K562 (cell line): ENCODE measurements at regions not wholly inside any gene's neighbourhood (a gene's known extent, or its start where the extent isn't known, plus 50 kb on each side); places are given as distances from the start of the nearest gene placed in this dataset.

Experiments used
- ATAC-seq: fragments of 200-7000 bp; cut with Tn5 transposase; 3 replicates; pipeline ENCODE4 v1.9.1; 2020; ENCODE audit warnings: moderate library complexity
- BruUV-seq: library from RNA; stranded (reverse); fragments of 400-500 nt; replicated peaks from 2 replicates; lab custom pipeline; 2021; lab: Mats Ljungman, UMichigan
- CTCF ChIA-PET: fragments of 300-600 bp; formaldehyde crosslinking; extraction: SDS; loops from one replicate; lab custom pipeline; 2021; ENCODE audit warnings: low intra/inter-chr PET ratio; lab: Yijun Ruan, JAX
- POLR2A ChIA-PET: fragments of 300-600, 350-650 bp; sonication (Branson Sonifier 250); formaldehyde crosslinking; extraction: SDS; loops from one replicate; lab custom pipeline; 2021; ENCODE audit warnings: antibody characterized with exemption, inconsistent platforms; lab: Yijun Ruan, JAX
- DNase-seq, 4 experiments: peaks; one replicate each; pipeline versions ENCODE4 v3.0.0 to v3.0.0-alpha.2; 2011 to 2018; ENCODE audit warnings: low spot score in 3 of 4, mixed read lengths in 3 of 4; ENCODE audit errors: extremely low read depth in 1 of 4
- FAIRE-seq: peaks from 2 replicates; lab custom pipeline; 2011; peaks lifted over from hg19 to GRCh38; lab: Jason Lieb, UNC
- H2AFZ ChIP-seq: 2 replicates; pipeline ENCODE4 v1.6.0; 2011; ENCODE audit warnings: low read depth, low read length, control low read depth, inconsistent platforms
- H3K27ac ChIP-seq: fragments of 200-600 bp; 3 replicates; pipeline ENCODE4 v1.8.0; 2011; ENCODE audit warnings: low read depth, mild to moderate bottlenecking, control low read depth, inconsistent platforms, low read length, moderate library complexity, mixed read lengths; ENCODE audit errors: extremely low read depth
- H3K27me3 ChIP-seq, 2 experiments: fragments of 300-600 bp in 1 of 2; 2 replicates in 1 of 2; 3 replicates in 1 of 2; pipeline versions ENCODE4 v1.6.0 to v1.8.0; 2011; ENCODE audit warnings: inconsistent platforms in 2 of 2, low read length in 2 of 2, mild to moderate bottlenecking in 1 of 2, mixed read lengths in 1 of 2, moderate library complexity in 1 of 2; ENCODE audit not compliant: control insufficient read depth in 2 of 2, insufficient read depth in 2 of 2
- H3K36me3 ChIP-seq: fragments of 300-600 bp; 3 replicates; pipeline ENCODE4 v1.8.0; 2011; ENCODE audit warnings: mild to moderate bottlenecking, low read length, inconsistent platforms; ENCODE audit not compliant: control insufficient read depth, insufficient read depth
- H3K4me1 ChIP-seq, 2 experiments: fragments of 200-600 bp in 1 of 2; replicated peaks in 1 of 2; 2 replicates in 1 of 2; 3 replicates in 1 of 2; pipeline versions ENCODE4 v1.5.1 to v1.8.0; 2011; ENCODE audit warnings: inconsistent platforms in 2 of 2, low read length in 2 of 2, mild to moderate bottlenecking in 1 of 2, mixed read lengths in 1 of 2, moderate library complexity in 1 of 2; ENCODE audit not compliant: control insufficient read depth in 2 of 2, insufficient read depth in 2 of 2
- H3K4me2 ChIP-seq: 2 replicates; pipeline ENCODE4 v1.6.1; 2011; ENCODE audit warnings: low read length, control low read depth, inconsistent platforms, mixed read lengths; ENCODE audit not compliant: insufficient read depth
- H3K4me3 ChIP-seq: fragments of 200-600 bp; sonication (generic), shearing (Covaris generic); 2 replicates; pipeline ENCODE4 v1.5.1; 2016; ENCODE audit warnings: control low read depth, inconsistent platforms
- H3K79me2 ChIP-seq: fragments of 200-600 bp; 3 replicates; pipeline ENCODE4 v1.8.0; 2011; ENCODE audit warnings: low read length, inconsistent platforms; ENCODE audit not compliant: control insufficient read depth, insufficient read depth
- H3K9ac ChIP-seq, 2 experiments: 2 replicates each; pipeline versions ENCODE4 v1.6.0 to v1.6.1; 2011; ENCODE audit warnings: low read depth in 2 of 2, low read length in 2 of 2, control low read depth in 1 of 2, inconsistent platforms in 1 of 2, mild to moderate bottlenecking in 1 of 2, mixed read lengths in 1 of 2; ENCODE audit not compliant: insufficient read depth in 1 of 2
- H3K9me1 ChIP-seq: one replicate; pipeline ENCODE4 v1.6.0; 2011; ENCODE audit warnings: inconsistent platforms, mild to moderate bottlenecking, low read length, moderate library complexity; ENCODE audit not compliant: control insufficient read depth, insufficient read depth
- H3K9me3 ChIP-seq: replicated peaks from 2 replicates; pipeline ENCODE4 v1.5.1; 2011; ENCODE audit warnings: low read depth, low read length, inconsistent platforms; ENCODE audit not compliant: control insufficient read depth, insufficient read depth
- H4K20me1 ChIP-seq: replicated peaks from 2 replicates; pipeline ENCODE4 v1.6.1; 2011; ENCODE audit warnings: low read length, inconsistent platforms, mixed read lengths; ENCODE audit not compliant: control insufficient read depth, insufficient read depth
- CHAMP1 ChIP-seq: fragments of 450-650 bp; IDR thresholded peaks from 2 replicates; pipeline ENCODE4 v1.6.1; 2016; ENCODE audit warnings: mild to moderate bottlenecking
- CHD4 ChIP-seq: fragments of 200-600 bp; sonication (generic); IDR thresholded peaks from 3 replicates; pipeline ENCODE4 v1.6.1; 2012; ENCODE audit warnings: low read depth, mild to moderate bottlenecking, mixed read lengths, low read length, inconsistent platforms; ENCODE audit not compliant: insufficient read depth, insufficient replicate concordance, poor library complexity, severe bottlenecking
- MBD2 ChIP-seq: sonication (generic); IDR thresholded peaks from 2 replicates; pipeline ENCODE4 v1.6.1; 2016; ENCODE audit warnings: low read depth, borderline replicate concordance
- MCM3 ChIP-seq: fragments of 450-650 bp; IDR thresholded peaks from 2 replicates; pipeline ENCODE4 v1.6.1; 2016
- MECOM ChIP-seq: fragments of 250-450 bp; sonication (Bioruptor Pico); IDR thresholded peaks from 2 replicates; pipeline ENCODE4 v1.8.0; 2022; ENCODE audit warnings: inconsistent platforms
- POU5F1 ChIP-seq: fragments of 150-350 bp; IDR thresholded peaks from 2 replicates; pipeline ENCODE4 v1.6.1; 2014; ENCODE audit warnings: borderline replicate concordance, low read length, low read depth, mild to moderate bottlenecking; ENCODE audit not compliant: partially characterized antibody
- PPARD ChIP-seq: fragments of 250-450 bp; sonication (Bioruptor Pico); IDR thresholded peaks from 2 replicates; pipeline ENCODE4 v1.8.0; 2022; ENCODE audit warnings: inconsistent platforms, mild to moderate bottlenecking, moderate library complexity
- SMARCE1 ChIP-seq: fragments of 450-650 bp; IDR thresholded peaks from 2 replicates; pipeline ENCODE4 v1.7.1; 2016; ENCODE audit warnings: mild to moderate bottlenecking
- TBL1XR1 ChIP-seq, 2 experiments: IDR thresholded peaks; 2 replicates each; pipeline ENCODE4 v1.6.1; 2012; ENCODE audit warnings: improper control_type of control experiment in 2 of 2, low read length in 2 of 2, mild to moderate bottlenecking in 1 of 2
- YBX1 ChIP-seq: fragments of 450-650 bp; IDR thresholded peaks from 2 replicates; pipeline ENCODE4 v1.7.1; 2016; ENCODE audit warnings: mild to moderate bottlenecking
- ZBTB2 ChIP-seq: fragments of 450-650 bp; IDR thresholded peaks from 2 replicates; pipeline ENCODE4 v1.6.1; 2016; ENCODE audit warnings: antibody characterized with exemption
- ZBTB34 ChIP-seq: fragments of 250-450 bp; sonication (Bioruptor Pico); IDR thresholded peaks from 2 replicates; pipeline ENCODE4 v1.8.0; 2021; ENCODE audit warnings: mild to moderate bottlenecking, moderate library complexity
- ZEB2 ChIP-seq: fragments of 450-650 bp; IDR thresholded peaks from 2 replicates; pipeline ENCODE4 v1.6.1; 2016
- ZNF143 ChIP-seq: sonication (generic); formaldehyde crosslinking; IDR thresholded peaks from 2 replicates; pipeline ENCODE4 v1.9.0; 2022; ENCODE audit warnings: mild to moderate bottlenecking, missing genetic modification reagents
- ZNF347 ChIP-seq: fragments of 450-650 bp; formaldehyde crosslinking; IDR thresholded peaks from 2 replicates; pipeline ENCODE4 v1.4.0; 2020; ENCODE audit warnings: low read depth, mild to moderate bottlenecking, moderate library complexity
- ZNF717 ChIP-seq: fragments of 250-450 bp; sonication (Bioruptor Pico); IDR thresholded peaks from 2 replicates; pipeline ENCODE4 v1.5.0; 2021
- WGBS: fragments of 100-300 bp; shearing (Covaris generic); methylation state at CpG from one replicate; pipeline ENCODE4 v1.1.6; 2016; ENCODE audit warnings: low coverage, mixed read lengths; ENCODE audit not compliant: insufficient coverage; ENCODE audit errors: missing lambda C conversion rate; 5-methylcytosine and 5-hydroxymethylcytosine counted together
- in situ Hi-C: fragments of 300-500 bp; cut with MboI; formaldehyde crosslinking; loops from 4 replicates; pipeline ENCODE4 v1.15.0; 2018; ENCODE audit warnings: inconsistent platforms, mixed read lengths
- intact Hi-C: fragments of 100-400 bp; cut with micrococcal nuclease; formaldehyde crosslinking; loops from 2 replicates; pipeline ENCODE4 v1.14.2; 2022
- TF ChIP-seq, protein P1 (sequence below), 3 experiments: fragments of 200-800 bp in 1 of 3; sonication (Bioruptor generic) in 1 of 3; sonication (generic) in 1 of 3; formaldehyde crosslinking in 1 of 3; IDR thresholded peaks; 2 replicates each; pipeline versions ENCODE4 v1.6.1 to v1.8.0; 2016 to 2022; ENCODE audit warnings: mild to moderate bottlenecking in 2 of 3, missing compliant biosample characterization in 2 of 3, missing genetic modification characterization in 2 of 3, missing genetic modification reagents in 1 of 3

- POLR2A ChIA-PET, result no interaction called here
- CTCF ChIA-PET, result no interaction called here
- Histone ChIP-seq H3K36me3 (no peaks in the 10 kb centered on the region), H3K4me2 (no peak overlapping the region), H3K9me1 (no peaks in the 10 kb centered on the region), H3K79me2 (no peaks in the 10 kb centered on the region), H4K20me1 (no peaks in the 10 kb centered on the region), H3K27me3 (no peaks in the 10 kb centered on the region), H3K27ac (no peak overlapping the region), H3K9ac (no peak overlapping the region), H3K4me1 (no peaks in the 10 kb centered on the region), H3K4me3 (no peak overlapping the region), H2AFZ (no peak overlapping the region), H3K9me3 (no peaks in the 10 kb centered on the region)
- no peak for TF ChIP-seq ZNF717
- TF ChIP-seq CHD4, result no peak
- no peak for TF ChIP-seq ZNF143 (CRISPR knock-in tag)
- no peak for TF ChIP-seq MECOM (CRISPR knock-in tag)
- TF ChIP-seq PPARD (CRISPR knock-in tag), result no peak
- TF ChIP-seq CHAMP1, result no peak
- no peak for TF ChIP-seq SMARCE1
- no peak for TF ChIP-seq MBD2
- TF ChIP-seq ZBTB34 (CRISPR knock-in tag), result no peak
- TF ChIP-seq TBL1XR1 (IDR thresholded peaks at IDR 0.05; ENCODE audit: low read length in 2 of 2), result no peak
- no peak for TF ChIP-seq POU5F1
- no peak for TF ChIP-seq ZNF347 (CRISPR knock-in tag)
- no peak for TF ChIP-seq YBX1
- no peak for TF ChIP-seq MCM3
- TF ChIP-seq ZEB2, result no peak
- TF ChIP-seq ZBTB2, result no peak
- TF ChIP-seq, protein P1, sequence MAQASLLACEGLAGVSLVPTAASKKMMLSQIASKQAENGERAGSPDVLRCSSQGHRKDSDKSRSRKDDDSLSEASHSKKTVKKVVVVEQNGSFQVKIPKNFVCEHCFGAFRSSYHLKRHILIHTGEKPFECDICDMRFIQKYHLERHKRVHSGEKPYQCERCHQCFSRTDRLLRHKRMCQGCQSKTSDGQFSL (CRISPR knock-in tag; IDR thresholded peaks at IDR 0.05), result no peak
- TF ChIP-seq, protein P1 (tag; IDR thresholded peaks at IDR 0.05), result no peak
- FAIRE-seq (no peak), DNase-seq (no peak), ATAC-seq (no peak)
- WGBS, result 3% methylated on average over 5 of the region's 5 CpGs
- BruUV-seq, result no TSS peak
- in situ Hi-C loops (no loop called here), intact Hi-C loops (no loop called here)
These were observed 150.6 kb upstream of the CELF4 start for GRCh38 chr18:37716106-37716735.
